ENCODE measurements at regions not wholly inside any gene's neighbourhood (a gene's known extent, or its start where the extent isn't known, plus 50 kb on each side); places are given as distances from the start of the nearest gene placed in this dataset.

- no peak for DNase-seq
Measured at GRCh38 chr21:28444111-28444510, 548.6 kb downstream of the LTN1 start.

DNA sequence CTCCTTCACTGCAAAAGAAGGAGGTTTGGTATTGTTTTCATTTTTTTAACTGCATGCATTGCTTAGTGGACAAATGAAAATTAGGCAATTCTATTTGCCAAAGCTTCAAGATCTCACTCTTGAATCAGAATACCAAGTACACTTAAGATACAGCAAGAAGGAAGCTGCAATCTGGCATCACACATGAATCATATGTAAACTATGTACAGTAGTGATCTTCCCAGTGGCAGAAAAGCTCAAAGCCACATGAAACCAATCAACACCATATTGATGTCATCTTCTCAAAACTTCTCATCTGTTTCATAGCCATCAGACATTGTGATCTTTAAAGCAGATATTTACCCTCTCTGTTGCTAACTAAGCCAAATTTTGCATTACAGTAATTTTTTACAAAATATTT is 550.1 kb downstream of the LTN1 start:
- no peak for DNase-seq

DNA sequence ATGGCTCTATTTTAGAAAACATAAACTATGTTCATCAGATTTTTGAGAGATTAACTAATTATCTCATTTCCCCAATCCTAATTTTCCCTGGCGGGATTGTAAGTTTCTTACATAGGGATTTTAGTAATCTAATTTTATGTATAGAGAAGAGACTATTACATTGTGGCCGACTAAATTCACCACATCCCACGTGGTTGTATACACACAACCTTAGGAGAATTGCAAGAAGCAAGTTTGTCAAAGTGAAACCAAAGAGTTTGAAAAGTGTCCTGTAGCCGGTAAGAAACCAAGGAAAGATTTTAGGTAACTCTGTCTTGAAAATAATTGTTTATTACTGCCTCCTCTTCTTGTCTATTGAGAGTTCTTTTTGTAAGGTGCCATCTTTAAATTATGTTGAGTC is 550.6 kb downstream of the LTN1 start:
- DNase-seq: no peak

- no peak for DNase-seq
Measured at GRCh38 chr21:28439788-28440187, 552.9 kb downstream of the LTN1 start.

DNA sequence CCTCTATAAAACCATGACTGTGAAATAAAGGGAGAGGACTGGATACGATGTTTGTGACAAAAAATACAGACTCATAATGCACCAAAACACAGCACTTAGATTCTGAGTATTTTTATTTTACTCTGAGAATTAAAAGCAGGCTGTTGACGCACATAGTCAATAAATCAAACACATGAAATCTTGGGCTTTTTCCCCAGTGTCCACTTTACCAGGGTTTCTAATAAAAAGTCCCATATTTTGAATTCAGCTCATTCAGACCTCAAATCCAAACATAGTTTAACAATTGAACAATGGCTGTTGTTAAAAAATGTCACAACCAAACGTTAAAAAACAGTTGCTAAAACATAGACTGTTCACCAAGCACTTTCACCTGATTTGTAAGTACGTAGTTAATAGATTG is 553.4 kb downstream of the LTN1 start:
- no peak for DNase-seq

- no peak for DNase-seq
Measured at GRCh38 chr21:28437061-28437460, 555.6 kb downstream of the LTN1 start.

- no peak for DNase-seq
Measured at GRCh38 chr21:28436286-28436932, 556.3 kb downstream of the LTN1 start.

- DNase-seq: no peak
Measured at GRCh38 chr21:28431527-28432200, 561.0 kb downstream of the LTN1 start.

- no peak for DNase-seq
Measured at GRCh38 chr21:28431022-28431421, 561.7 kb downstream of the LTN1 start.

- no peak for DNase-seq
Measured at GRCh38 chr21:28429161-28429560, 563.5 kb downstream of the LTN1 start.

GRCh38 chr21:28427394-28428022 is 565.2 kb downstream of the LTN1 start:
- DNase-seq: no peak

- no peak for DNase-seq
Measured at GRCh38 chr21:28426545-28426944, 566.1 kb downstream of the LTN1 start.

- no peak for DNase-seq
Measured at GRCh38 chr21:28423521-28424190, 569.0 kb downstream of the LTN1 start.

GRCh38 chr21:28421716-28422524 is 570.8 kb downstream of the LTN1 start:
- DNase-seq: no peak

GRCh38 chr21:28419811-28420210 is 572.9 kb downstream of the LTN1 start:
- DNase-seq: no peak

DNA sequence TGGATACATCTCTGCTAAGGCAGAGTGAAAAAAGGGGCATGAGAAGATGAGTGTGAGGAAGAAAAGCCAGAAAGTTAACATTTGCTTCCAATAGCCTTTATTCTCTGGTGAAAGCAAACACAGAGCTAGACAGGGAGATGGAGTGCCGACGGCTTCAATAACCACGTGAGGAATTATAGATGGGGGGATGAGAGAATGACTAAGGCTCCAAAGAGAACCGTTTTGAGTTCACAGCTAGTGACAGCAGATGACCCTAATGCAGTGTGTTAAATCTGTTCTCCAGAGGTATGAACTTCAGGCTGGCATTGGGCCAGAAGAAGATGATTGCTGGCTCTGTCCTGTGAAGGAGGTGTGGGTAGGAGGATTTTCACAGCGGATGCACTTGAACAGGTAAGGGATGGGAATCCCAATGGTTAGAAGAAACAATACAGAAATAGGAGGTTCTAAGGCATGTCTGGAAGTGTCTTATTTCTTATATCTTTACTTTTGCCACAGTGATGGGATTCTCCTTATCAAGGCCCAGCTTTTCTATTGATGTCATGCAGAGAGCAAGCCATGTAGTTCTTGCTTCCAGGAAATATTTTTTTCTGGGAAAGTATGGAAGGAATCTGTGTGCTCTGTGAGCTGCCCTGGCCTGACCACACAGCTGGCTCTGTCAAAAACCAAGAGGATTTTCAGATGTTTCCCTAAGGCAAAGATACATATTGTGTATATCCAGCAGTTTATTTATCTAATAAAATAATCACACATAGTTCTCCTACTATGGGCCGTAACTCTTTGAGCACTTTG is 573.8 kb downstream of the LTN1 start:
- no peak for DNase-seq

- DNase-seq: no peak
Measured at GRCh38 chr21:28410256-28410655, 582.4 kb downstream of the LTN1 start.

DNA sequence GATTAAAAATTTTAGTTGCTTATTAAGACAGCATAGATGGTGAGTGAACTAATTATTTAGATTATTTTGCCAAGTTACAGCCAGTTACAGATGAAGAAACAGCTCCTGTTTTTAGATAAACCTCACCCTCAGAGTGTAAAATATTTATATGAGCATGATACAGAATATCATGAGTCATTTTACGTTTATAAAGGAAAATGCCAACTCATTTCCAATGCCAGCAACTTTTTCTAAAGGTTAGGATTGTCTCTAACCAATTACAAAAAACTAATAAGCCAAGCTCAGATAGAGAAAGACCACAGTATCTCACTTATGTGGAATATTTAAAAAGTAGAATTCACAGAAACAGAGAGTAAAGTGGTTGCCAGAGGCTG is 590.1 kb downstream of the LTN1 start:
- DNase-seq: no peak

- DNase-seq: no peak
Measured at GRCh38 chr21:28397040-28397439, 595.6 kb downstream of the LTN1 start.

- no peak for DNase-seq
Measured at GRCh38 chr21:28396421-28396820, 596.3 kb downstream of the LTN1 start.

DNA sequence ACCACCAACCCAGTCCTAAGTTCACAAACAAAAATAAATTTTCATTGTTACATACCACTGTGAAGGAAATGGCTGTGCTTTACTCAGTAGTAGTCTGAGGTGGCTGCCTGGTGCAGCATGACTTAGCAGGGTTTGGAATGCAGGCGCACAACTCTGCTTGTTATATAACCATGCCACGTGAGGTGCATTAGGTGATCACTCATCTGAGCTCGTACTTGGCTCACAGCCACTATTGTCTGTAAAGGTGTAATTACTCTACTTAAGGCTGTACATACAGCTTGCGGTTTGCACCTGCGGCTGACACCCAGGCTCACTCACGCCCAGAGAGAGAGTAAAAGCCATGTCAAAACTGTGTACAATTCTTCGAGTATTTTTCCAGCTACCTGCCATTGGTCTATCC is 599.4 kb downstream of the LTN1 start:
- no peak for DNase-seq
